Liver (tissue), 9 donors: ENCODE measurements at regions not wholly inside any gene's neighbourhood (a gene's known extent, or its start where the extent isn't known, plus 50 kb on each side); places are given as distances from the start of the nearest gene placed in this dataset. TPM values are rescaled to one million over a fixed set of nuclear protein-coding genes. Genes with fewer than 3 reads are reported as not detected.

ENCODE experiments used
- DNase-seq: peaks from one replicate; pipeline ENCODE4 v3.0.0-alpha.2; 2017; ENCODE audit warnings: low spot score
- H3K27ac ChIP-seq, 2 donors: one replicate each; pipeline ENCODE4 v1.7.0; 2013; ENCODE audit warnings: inconsistent platforms in 2 of 2, low read length in 2 of 2, control low read depth in 1 of 2, low read depth in 1 of 2, mild to moderate bottlenecking in 1 of 2
- H3K27me3 ChIP-seq, 4 donors: one replicate each; pipeline versions ENCODE4 v1.6.1 to v1.7.0; 2013; ENCODE audit warnings: low read length in 3 of 4, inconsistent platforms in 1 of 4, mild to moderate bottlenecking in 1 of 4, moderate library complexity in 1 of 4; ENCODE audit not compliant: control insufficient read depth in 4 of 4, insufficient read depth in 4 of 4
- H3K36me3 ChIP-seq, 4 donors: one replicate each; pipeline versions ENCODE4 v1.6.1 to v1.7.0; 2013; ENCODE audit warnings: low read length in 3 of 4, mild to moderate bottlenecking in 3 of 4, low read depth in 1 of 4, moderate library complexity in 1 of 4; ENCODE audit not compliant: control insufficient read depth in 4 of 4, insufficient read depth in 3 of 4
- H3K4me1 ChIP-seq, 4 donors: one replicate each; pipeline versions ENCODE4 v1.6.1 to v1.7.0; 2013; ENCODE audit warnings: low read length in 3 of 4, mild to moderate bottlenecking in 3 of 4, moderate library complexity in 1 of 4; ENCODE audit not compliant: control insufficient read depth in 4 of 4, insufficient read depth in 4 of 4
- H3K4me3 ChIP-seq, 3 donors: one replicate each; pipeline versions ENCODE4 v1.6.1 to v1.7.0; 2013; ENCODE audit warnings: low read length in 3 of 3, control low read depth in 1 of 3, low read depth in 1 of 3, mild to moderate bottlenecking in 1 of 3
- H3K9ac ChIP-seq, 2 donors: one replicate each; pipeline ENCODE4 v1.7.0; 2013; ENCODE audit warnings: low read length in 2 of 2, mild to moderate bottlenecking in 2 of 2, moderate library complexity in 2 of 2, control low read depth in 1 of 2, low read depth in 1 of 2
- H3K9me3 ChIP-seq, 4 donors: one replicate each; pipeline versions ENCODE4 v1.6.1 to v1.7.0; 2013; ENCODE audit warnings: low read length in 3 of 4; ENCODE audit not compliant: control insufficient read depth in 4 of 4
- EGR1 ChIP-seq, 2 donors: IDR thresholded peaks; 2 replicates each; pipeline ENCODE4 v1.6.1; 2016 to 2018; ENCODE audit warnings: antibody characterized with exemption in 2 of 2, low read depth in 2 of 2
- FOXA1 ChIP-seq: IDR thresholded peaks from 2 replicates; pipeline ENCODE4 v1.6.1; 2016; ENCODE audit warnings: antibody characterized with exemption
- FOXA2 ChIP-seq: IDR thresholded peaks from 2 replicates; pipeline ENCODE4 v1.6.1; 2016; ENCODE audit warnings: antibody characterized with exemption
- GABPA ChIP-seq, 2 donors: IDR thresholded peaks in 1 of 2; conservative IDR thresholded peaks in 1 of 2; 2 replicates each; pipeline ENCODE4 v1.6.1; 2016; ENCODE audit warnings: antibody characterized with exemption in 2 of 2, mild to moderate bottlenecking in 1 of 2, moderate library complexity in 1 of 2
- HNF4A ChIP-seq, 2 donors: conservative IDR thresholded peaks; 2 replicates each; pipeline ENCODE4 v1.6.1; 2016; ENCODE audit warnings: antibody characterized with exemption in 2 of 2, mild to moderate bottlenecking in 2 of 2
- HNF4G ChIP-seq: IDR thresholded peaks from 2 replicates; pipeline ENCODE4 v1.6.1; 2016; ENCODE audit warnings: antibody characterized with exemption
- JUND ChIP-seq, 2 donors: IDR thresholded peaks; 2 replicates each; pipeline ENCODE4 v1.6.1; 2016; ENCODE audit warnings: antibody characterized with exemption in 2 of 2
- NR2F2 ChIP-seq: IDR thresholded peaks from 2 replicates; pipeline ENCODE4 v1.6.1; 2016; ENCODE audit warnings: antibody characterized with exemption
- RAD21 ChIP-seq, 2 donors: IDR thresholded peaks; 2 replicates each; pipeline ENCODE4 v1.6.1; 2016; ENCODE audit warnings: antibody characterized with exemption in 2 of 2, mild to moderate bottlenecking in 2 of 2
- SP1 ChIP-seq: IDR thresholded peaks from 2 replicates; pipeline ENCODE4 v1.6.1; 2018; ENCODE audit warnings: antibody characterized with exemption, mild to moderate bottlenecking
- TAF1 ChIP-seq: conservative IDR thresholded peaks from 2 replicates; pipeline ENCODE4 v1.6.1; 2016; ENCODE audit warnings: antibody characterized with exemption, mild to moderate bottlenecking
- WGBS: extraction: QIAGEN DNeasy Blood & Tissue Kit; methylation state at CpG from one replicate; pipeline ENCODE4 v1.1.7; 2013; 5-methylcytosine and 5-hydroxymethylcytosine counted together
- small RNA-seq: library from RNA; depleted of rRNA; stranded (forward); fragments of <200 nt; gene quantifications from one replicate; pipeline ENCODE3, GENCODE V24; 2014
- TF ChIP-seq, protein P1 (sequence below): IDR thresholded peaks from 2 replicates; pipeline ENCODE4 v1.6.1; 2016; ENCODE audit warnings: antibody characterized with exemption
- TF ChIP-seq, protein P2 (sequence below): fragments of 150-350 bp; IDR thresholded peaks from 2 replicates; pipeline ENCODE4 v1.5.1; 2017; ENCODE audit warnings: improper control_type of control experiment, low read depth, low read length; ENCODE audit not compliant: missing input control
- TF ChIP-seq, protein P3 (sequence below): IDR thresholded peaks from 2 replicates; pipeline ENCODE4 v1.6.1; 2016; ENCODE audit warnings: antibody characterized with exemption
- TF ChIP-seq, protein P4 (sequence below): IDR thresholded peaks from 2 replicates; pipeline ENCODE4 v1.6.1; 2016; ENCODE audit warnings: antibody characterized with exemption
- donor health status: healthy.
- donor health status: healthy.
- donor health status: healthy.
- donor health status: healthy.
- donor health status: healthy.

DNA sequence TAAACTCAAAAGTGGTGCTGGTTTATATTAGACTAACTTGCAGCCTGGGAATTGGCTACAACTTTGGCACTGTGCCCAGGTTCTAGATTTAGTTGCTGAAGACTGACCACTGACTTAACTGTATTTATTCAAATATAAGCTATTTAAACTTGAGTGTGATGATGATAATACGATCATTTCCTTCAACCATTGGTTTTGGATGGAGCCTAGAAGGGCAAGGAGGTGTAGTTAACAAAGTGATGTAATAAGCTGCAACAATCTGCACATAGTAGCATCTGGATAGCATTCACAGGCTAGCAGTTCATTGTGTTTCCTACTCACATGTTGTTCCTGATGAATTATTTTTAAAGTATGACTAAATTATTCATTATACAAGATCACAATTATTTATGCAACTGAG, 55.2 kb upstream of the DACH1 start:
- no peaks in the 10 kb centered on the region for H3K36me3 ChIP-seq
- H3K9me3 ChIP-seq, result no peaks in the 10 kb centered on the region
- H3K4me1 ChIP-seq, result no peaks in the 10 kb centered on the region
- H3K4me3 ChIP-seq, result no peak overlapping the region
- H3K27me3 ChIP-seq, result no peaks in the 10 kb centered on the region
- no peak overlapping the region for H3K9ac ChIP-seq
- TF ChIP-seq, protein P1, sequence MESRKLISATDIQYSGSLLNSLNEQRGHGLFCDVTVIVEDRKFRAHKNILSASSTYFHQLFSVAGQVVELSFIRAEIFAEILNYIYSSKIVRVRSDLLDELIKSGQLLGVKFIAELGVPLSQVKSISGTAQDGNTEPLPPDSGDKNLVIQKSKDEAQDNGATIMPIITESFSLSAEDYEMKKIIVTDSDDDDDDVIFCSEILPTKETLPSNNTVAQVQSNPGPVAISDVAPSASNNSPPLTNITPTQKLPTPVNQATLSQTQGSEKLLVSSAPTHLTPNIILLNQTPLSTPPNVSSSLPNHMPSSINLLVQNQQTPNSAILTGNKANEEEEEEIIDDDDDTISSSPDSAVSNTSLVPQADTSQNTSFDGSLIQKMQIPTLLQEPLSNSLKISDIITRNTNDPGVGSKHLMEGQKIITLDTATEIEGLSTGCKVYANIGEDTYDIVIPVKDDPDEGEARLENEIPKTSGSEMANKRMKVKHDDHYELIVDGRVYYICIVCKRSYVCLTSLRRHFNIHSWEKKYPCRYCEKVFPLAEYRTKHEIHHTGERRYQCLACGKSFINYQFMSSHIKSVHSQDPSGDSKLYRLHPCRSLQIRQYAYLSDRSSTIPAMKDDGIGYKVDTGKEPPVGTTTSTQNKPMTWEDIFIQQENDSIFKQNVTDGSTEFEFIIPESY, result no peak
- TF ChIP-seq NR2F2, result no peak
- TF ChIP-seq JUND (IDR thresholded peaks at IDR 0.05), result no peak
- TF ChIP-seq GABPA (IDR thresholded peaks at IDR 0.05 in 1 of 2, conservative IDR thresholded peaks at IDR 0.05 in 1 of 2), result no peak
- TF ChIP-seq, protein P2, sequence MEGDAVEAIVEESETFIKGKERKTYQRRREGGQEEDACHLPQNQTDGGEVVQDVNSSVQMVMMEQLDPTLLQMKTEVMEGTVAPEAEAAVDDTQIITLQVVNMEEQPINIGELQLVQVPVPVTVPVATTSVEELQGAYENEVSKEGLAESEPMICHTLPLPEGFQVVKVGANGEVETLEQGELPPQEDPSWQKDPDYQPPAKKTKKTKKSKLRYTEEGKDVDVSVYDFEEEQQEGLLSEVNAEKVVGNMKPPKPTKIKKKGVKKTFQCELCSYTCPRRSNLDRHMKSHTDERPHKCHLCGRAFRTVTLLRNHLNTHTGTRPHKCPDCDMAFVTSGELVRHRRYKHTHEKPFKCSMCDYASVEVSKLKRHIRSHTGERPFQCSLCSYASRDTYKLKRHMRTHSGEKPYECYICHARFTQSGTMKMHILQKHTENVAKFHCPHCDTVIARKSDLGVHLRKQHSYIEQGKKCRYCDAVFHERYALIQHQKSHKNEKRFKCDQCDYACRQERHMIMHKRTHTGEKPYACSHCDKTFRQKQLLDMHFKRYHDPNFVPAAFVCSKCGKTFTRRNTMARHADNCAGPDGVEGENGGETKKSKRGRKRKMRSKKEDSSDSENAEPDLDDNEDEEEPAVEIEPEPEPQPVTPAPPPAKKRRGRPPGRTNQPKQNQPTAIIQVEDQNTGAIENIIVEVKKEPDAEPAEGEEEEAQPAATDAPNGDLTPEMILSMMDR, result no peak
- TF ChIP-seq HNF4A (conservative IDR thresholded peaks at IDR 0.05), result no peak
- TF ChIP-seq FOXA2, result no peak
- TF ChIP-seq SP1, result no peak
- TF ChIP-seq RAD21 (IDR thresholded peaks at IDR 0.05), result no peak
- no peak for TF ChIP-seq HNF4G
- TF ChIP-seq, protein P3, sequence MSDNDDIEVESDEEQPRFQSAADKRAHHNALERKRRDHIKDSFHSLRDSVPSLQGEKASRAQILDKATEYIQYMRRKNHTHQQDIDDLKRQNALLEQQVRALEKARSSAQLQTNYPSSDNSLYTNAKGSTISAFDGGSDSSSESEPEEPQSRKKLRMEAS, result no peak
- no peak for TF ChIP-seq TAF1
- TF ChIP-seq, protein P4, sequence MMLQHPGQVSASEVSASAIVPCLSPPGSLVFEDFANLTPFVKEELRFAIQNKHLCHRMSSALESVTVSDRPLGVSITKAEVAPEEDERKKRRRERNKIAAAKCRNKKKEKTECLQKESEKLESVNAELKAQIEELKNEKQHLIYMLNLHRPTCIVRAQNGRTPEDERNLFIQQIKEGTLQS, result no peak
- TF ChIP-seq FOXA1, result no peak
- TF ChIP-seq EGR1 (IDR thresholded peaks at IDR 0.05; ENCODE audit: low read depth in 2 of 2), result no peak
- H3K27ac ChIP-seq, result no peak overlapping the region
- no peak for DNase-seq
- WGBS, result 61% methylated on average over 1 of the region's 1 CpG

Small RNA genes lying in the stretch of these regions (small RNA-seq; reads per million reads assigned to genes)
- not detected for gene RF00263
- gene RF00411, result 0.11 reads per million
- not detected for gene RF00440
- gene RF02271, result not detected
- not detected for gene RPL18AP17
